ENCODE measurements at regions not wholly inside any gene's neighbourhood (a gene's known extent, or its start where the extent isn't known, plus 50 kb on each side); places are given as distances from the start of the nearest gene placed in this dataset.

- TF ChIP-seq POLR2A (IDR thresholded peaks at IDR 0.05; ENCODE audit: low read length) (no peak), GATA1 (IDR thresholded peaks at IDR 0.05; ENCODE audit: low read depth, low read length) (no peak)
Observed at GRCh38 chr15:67981848-67982247, 72.3 kb upstream of the PIAS1 start.

All from erythroblast (primary cell).